ENCODE measurements at regions not wholly inside any gene's neighbourhood (a gene's known extent, or its start where the extent isn't known, plus 50 kb on each side); places are given as distances from the start of the nearest gene placed in this dataset.

- TF ChIP-seq, protein P1, sequence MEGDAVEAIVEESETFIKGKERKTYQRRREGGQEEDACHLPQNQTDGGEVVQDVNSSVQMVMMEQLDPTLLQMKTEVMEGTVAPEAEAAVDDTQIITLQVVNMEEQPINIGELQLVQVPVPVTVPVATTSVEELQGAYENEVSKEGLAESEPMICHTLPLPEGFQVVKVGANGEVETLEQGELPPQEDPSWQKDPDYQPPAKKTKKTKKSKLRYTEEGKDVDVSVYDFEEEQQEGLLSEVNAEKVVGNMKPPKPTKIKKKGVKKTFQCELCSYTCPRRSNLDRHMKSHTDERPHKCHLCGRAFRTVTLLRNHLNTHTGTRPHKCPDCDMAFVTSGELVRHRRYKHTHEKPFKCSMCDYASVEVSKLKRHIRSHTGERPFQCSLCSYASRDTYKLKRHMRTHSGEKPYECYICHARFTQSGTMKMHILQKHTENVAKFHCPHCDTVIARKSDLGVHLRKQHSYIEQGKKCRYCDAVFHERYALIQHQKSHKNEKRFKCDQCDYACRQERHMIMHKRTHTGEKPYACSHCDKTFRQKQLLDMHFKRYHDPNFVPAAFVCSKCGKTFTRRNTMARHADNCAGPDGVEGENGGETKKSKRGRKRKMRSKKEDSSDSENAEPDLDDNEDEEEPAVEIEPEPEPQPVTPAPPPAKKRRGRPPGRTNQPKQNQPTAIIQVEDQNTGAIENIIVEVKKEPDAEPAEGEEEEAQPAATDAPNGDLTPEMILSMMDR (IDR thresholded peaks at IDR 0.05), result no peak
- no peak for TF ChIP-seq POLR2A (IDR thresholded peaks at IDR 0.05)
Observed at GRCh38 chr18:10077986-10078385, 164.2 kb downstream of the VAPA start.
